ENCODE measurements at regions not wholly inside any gene's neighbourhood (a gene's known extent, or its start where the extent isn't known, plus 50 kb on each side); places are given as distances from the start of the nearest gene placed in this dataset.
"Not testable (repeated sequence)": the region's sequence is repeated elsewhere in the genome, so short reads cannot be mapped to it uniquely, and the experiment has no call there.

DNA sequence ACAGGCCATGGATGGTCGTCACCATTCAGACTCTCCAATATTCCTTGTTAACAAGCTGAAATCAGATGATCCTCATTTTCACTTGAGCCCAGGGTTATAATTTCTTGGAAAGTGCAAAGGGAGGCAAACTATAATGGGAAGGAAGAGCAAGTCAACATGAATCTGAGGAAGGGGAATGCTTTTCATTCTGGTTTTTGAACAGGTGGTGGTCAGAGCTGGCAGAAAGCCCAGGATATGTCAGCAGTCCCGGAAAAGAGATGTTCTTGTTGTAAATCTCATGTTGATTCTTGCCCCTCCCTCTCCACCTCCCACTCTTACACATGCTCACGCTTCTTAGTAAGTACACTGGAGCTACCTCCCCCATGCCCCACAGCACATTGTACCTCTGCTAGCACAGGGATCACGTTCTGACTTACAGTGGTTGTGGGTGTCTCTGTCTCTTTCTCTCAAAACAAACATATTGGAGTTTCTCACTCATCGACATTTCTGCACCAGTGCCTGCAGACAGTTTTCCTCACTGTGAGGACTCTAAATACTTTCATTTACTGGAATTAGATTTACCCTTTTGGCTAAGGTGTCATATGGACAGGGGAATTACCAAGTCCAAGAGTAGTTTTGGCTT, 77.6 kb downstream of the XCL2 start:
- DNase-seq (ENCODE audit: low read depth): peak; percentile 81
- H3K4me3 ChIP-seq (ENCODE audit: low read depth, low read length): no peak overlapping the region

DNA sequence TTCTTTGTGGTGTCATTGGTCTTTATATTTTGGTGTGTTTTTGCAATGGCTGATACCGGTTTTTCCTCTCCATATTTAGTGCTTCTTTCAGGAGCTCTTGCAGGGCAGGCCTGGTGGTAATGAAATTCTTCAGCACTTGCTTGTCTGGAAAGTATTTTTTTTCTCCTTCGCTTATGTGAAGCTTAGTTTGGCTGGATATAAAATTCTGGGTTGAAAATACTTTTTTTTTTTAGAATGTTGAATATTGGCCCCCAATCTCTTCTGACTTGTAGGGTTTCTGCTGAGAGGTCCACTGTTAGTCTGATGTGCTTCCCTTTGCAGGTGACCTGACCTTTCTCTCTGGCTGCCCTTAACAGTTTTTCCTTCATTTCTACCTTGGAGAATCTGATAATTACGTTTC, 82.7 kb downstream of the XCL2 start:
- not testable (repeated sequence) for H3K4me3 ChIP-seq (ENCODE audit: low read depth, low read length); DNase-seq (ENCODE audit: low read depth)

DNA sequence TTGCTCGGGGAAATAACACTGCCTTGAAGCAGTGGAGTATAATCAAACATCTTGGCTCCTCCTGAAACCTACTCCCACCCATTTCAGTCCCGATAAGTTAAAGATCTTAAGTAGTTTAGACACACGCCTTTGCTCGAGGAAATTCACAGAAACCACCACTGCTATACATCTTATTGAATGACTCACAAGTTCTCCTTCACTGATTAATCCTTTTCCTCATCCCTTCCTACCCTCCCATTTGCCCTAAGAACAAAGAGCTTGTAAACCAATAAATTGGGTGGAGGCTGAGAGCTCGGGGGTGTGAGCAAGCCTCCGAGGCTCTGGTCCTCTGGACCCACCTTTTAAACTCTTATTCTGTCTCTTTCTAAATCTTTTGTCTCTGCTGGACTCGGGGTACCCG, 86.5 kb downstream of the XCL2 start:
- DNase-seq (ENCODE audit: low read depth): not testable (repeated sequence)

DNA sequence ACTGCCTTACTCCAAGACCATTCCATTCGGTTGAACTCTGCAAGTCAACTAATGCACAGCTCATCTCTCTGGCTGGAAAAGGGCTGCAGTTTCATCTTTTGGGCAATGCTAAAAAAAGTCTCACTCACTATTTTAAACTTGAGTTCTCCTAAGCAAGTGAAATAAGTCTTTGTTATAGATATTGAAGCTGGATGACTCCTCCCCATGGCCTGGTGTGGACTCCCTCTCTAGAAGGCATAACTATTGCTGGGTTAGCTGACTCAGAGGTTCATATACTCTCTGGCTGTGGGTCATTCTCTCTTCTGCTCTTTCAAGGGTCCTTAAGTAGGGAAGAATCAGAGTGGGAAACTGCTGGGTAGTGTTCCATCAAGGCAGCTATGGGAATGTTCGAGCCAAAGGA, 88.0 kb downstream of the XCL2 start:
- H3K4me3 ChIP-seq (ENCODE audit: low read depth, low read length): no peak overlapping the region
- DNase-seq (ENCODE audit: low read depth): no peak

More for the DNA sequence above, 86.5 kb downstream of the XCL2 start:
- H3K4me3 ChIP-seq (ENCODE audit: low read depth, low read length): not testable (repeated sequence)

GRCh38 chr1:168454211-168454815, 89.5 kb downstream of the XCL2 start:
- no peak for DNase-seq (ENCODE audit: low read depth)
- H3K4me3 ChIP-seq (ENCODE audit: low read depth, low read length): no peak overlapping the region

- DNase-seq (ENCODE audit: low read depth): no peak
- no peak overlapping the region for H3K4me3 ChIP-seq (ENCODE audit: low read depth, low read length)
Measured at GRCh38 chr1:168453056-168453455, 90.7 kb downstream of the XCL2 start.

DNA sequence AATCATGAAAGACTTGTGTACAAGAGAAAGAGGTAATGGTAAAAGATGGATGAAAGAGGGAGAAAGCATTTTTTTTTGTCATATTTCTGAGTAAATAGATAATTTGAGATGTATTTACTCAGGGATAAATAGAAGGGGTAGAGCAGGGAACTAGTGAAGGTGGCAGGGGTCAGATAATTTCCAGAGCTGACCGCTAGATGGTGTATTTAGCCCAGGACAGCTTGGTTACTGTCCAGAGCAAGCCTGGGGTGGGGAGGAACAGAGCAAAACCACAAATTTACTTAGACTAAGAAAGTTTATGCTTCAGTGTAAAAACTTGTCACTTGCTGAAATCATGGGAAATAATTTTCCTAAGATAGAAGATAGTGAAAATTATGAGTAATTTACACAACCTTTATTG, 91.5 kb downstream of the XCL2 start:
- no peak for DNase-seq (ENCODE audit: low read depth)
- no peak overlapping the region for H3K4me3 ChIP-seq (ENCODE audit: low read depth, low read length)

DNA sequence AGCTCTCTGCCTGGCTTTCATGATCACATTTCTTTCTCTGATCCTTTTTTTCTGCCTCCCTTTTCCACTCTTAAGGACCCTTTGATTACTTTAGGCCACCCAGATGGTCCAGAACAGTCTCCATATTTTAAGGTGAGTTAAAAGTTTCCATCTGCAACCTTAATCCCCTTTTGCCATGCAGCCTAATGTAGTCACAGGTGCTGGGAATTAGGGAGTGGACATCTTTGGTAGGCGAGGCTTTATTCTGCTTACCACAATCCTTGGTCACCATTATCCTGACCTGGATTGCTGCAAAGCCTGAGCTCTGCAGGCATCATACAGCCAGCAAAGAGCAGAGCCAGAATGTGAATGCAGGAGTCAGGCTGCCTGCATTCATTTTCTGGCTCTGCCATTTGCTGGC, 95.9 kb downstream of the XCL2 start:
- DNase-seq (ENCODE audit: low read depth): no peak
- H3K4me3 ChIP-seq (ENCODE audit: low read depth, low read length): no peak overlapping the region

DNA sequence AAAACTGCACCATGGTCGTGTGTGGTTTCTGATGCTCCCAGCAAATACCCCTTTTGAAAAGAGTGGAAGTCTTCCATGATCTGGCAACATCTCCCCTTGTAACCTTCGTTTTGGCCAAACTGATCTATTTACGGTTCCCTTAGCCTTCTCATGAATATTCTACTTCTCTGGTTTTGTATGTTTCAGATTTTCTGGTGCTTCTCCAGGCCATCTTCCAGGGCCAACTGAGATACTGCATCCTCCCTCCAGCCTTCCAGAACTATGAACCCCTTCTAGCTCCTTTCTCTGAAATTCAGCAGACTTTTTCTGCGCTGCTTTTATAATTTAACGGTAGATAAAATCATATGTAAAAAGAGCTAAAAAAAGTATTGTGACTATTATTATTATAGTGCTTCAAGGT, 97.7 kb downstream of the XCL2 start:
- H3K4me3 ChIP-seq (ENCODE audit: low read depth, low read length): no peak overlapping the region
- DNase-seq (ENCODE audit: low read depth): no peak

DNA sequence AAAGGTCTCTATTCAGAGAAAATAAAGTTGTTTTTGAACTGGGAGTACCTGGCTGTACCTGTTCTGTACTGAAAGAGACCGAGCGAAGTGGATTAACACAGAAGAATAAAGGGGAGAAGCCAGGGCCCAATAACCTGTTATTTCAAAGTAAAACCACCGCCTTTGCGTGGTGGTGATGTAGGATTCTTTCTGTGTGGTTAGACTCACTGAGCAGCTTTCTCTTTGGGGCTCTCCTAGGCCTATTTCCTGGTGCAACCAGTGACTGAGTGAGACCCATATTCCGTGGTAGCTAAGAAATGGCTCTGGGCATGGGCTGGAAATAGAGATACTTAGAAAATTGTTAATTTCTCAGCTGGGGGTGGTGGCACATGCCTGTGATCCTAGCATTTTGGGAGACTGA, 99.9 kb downstream of the XCL2 start:
- H3K4me3 ChIP-seq (ENCODE audit: low read depth, low read length): no peak overlapping the region
- DNase-seq (ENCODE audit: low read depth): no peak

- no peak for DNase-seq (ENCODE audit: low read depth)
- H3K4me3 ChIP-seq (ENCODE audit: low read depth, low read length): no peak overlapping the region
Measured at GRCh38 chr1:168443356-168443755, 100.4 kb downstream of the XCL2 start.

GRCh38 chr1:168442931-168443330, 100.9 kb downstream of the XCL2 start:
- no peak overlapping the region for H3K4me3 ChIP-seq (ENCODE audit: low read depth, low read length)
- DNase-seq (ENCODE audit: low read depth): no peak

- DNase-seq (ENCODE audit: low read depth): no peak
- H3K4me3 ChIP-seq (ENCODE audit: low read depth, low read length): no peak overlapping the region
Measured at GRCh38 chr1:168441745-168442144, 102.1 kb downstream of the XCL2 start.

GRCh38 chr1:168439456-168440375, 104.1 kb downstream of the XCL2 start:
- peak; percentile 69 for DNase-seq (ENCODE audit: low read depth)
- H3K4me3 ChIP-seq (ENCODE audit: low read depth, low read length): peak overlapping the region; percentile 27

DNA sequence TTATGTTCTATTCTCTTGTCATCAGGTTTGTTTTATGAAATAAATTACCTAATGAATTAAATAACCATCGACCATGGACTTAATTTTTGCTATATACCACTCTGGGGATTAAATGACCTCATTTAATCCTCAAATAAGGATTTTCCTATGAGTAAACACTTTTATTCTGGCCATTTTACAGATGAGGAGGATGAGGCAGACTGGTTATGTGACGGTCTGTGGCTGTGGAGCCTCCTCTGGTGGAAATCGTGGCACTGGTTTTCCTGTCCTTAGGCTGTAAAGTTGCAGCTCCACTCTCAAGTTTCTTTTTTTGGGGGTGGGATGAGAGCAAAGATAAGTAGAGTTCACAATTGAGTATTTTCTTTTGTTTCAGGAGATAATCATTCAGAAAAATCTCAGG, 105.2 kb downstream of the XCL2 start:
- DNase-seq (ENCODE audit: low read depth): no peak

DNA sequence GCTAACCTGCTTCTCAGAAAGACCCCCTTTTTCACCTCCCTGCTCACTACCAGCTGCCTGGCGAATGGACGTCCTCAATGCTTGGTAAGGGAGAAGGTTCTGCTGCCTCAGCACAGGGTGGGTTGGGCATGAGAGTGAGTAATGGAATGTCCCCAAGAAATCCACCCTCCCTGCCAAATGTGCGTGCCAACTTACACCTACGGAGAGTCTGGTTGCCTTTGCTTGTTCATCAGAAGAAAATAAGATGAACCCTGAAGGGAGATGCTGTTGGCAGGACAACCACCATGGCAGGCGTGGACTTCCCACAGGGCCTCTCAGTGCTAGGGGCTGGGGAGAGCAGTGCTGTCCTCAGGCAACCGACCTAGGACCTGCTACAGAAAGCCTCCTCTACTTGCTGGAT, 106.0 kb downstream of the XCL2 start:
- no peak overlapping the region for H3K4me3 ChIP-seq (ENCODE audit: low read depth, low read length)
- no peak for DNase-seq (ENCODE audit: low read depth)

More for the DNA sequence above, 105.2 kb downstream of the XCL2 start:
- no peak overlapping the region for H3K4me3 ChIP-seq (ENCODE audit: low read depth, low read length)

DNA sequence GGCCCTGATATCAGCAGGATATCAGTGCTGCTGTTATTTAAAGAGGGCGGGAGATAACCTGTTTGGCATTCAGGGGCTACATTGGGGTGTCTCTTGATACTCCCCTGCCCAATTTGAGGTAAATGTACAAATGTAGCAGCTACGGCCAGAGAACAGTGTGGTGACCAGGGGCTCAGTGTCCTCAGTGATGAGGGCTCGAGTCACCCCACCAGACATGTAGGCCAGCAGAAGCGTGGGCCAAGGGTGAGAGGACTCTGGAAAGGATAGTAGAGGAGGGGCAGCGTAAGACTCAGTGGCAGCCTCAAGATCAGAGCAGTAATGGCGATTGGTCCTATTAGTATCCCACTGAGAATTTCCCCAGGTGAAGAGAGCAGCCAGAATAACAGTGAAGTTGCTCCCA, 108.4 kb downstream of the XCL2 start:
- DNase-seq (ENCODE audit: low read depth): no peak

GRCh38 chr1:168433238-168433637, 110.6 kb downstream of the XCL2 start:
- no peak for DNase-seq (ENCODE audit: low read depth)
- no peak overlapping the region for H3K4me3 ChIP-seq (ENCODE audit: low read depth, low read length)

More for the DNA sequence above, 108.4 kb downstream of the XCL2 start:
- H3K4me3 ChIP-seq (ENCODE audit: low read depth, low read length): no peak overlapping the region

DNA sequence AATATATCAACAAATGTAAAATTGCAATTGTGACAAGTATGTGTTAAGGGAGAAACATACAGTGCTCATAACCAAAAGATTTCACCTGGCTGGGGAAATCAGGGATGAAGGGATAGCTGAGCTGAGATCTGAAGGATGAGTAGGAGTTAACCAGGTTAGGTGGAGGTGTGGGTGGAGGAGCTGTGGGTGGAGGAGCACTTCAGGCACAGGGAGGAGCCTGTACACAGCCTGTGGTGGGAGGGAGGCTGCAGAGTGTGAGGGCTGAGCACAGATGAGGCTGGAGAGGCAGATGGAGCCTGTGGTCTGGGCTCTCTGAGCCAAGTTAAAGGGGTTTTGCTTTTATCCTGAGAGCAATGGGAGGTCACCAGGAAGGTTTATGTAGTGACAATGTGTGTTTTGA, 111.9 kb downstream of the XCL2 start:
- H3K4me3 ChIP-seq (ENCODE audit: low read depth, low read length): no peak overlapping the region
- DNase-seq (ENCODE audit: low read depth): no peak

GRCh38 chr1:168430321-168430720, 113.5 kb downstream of the XCL2 start:
- H3K4me3 ChIP-seq (ENCODE audit: low read depth, low read length): no peak overlapping the region
- no peak for DNase-seq (ENCODE audit: low read depth)
